COR-L47 (cell line): ENCODE measurements at regions not wholly inside any gene's neighbourhood (a gene's known extent, or its start where the extent isn't known, plus 50 kb on each side); places are given as distances from the start of the nearest gene placed in this dataset.

Experiments used
- DNase-seq: peaks from one replicate; lab custom pipeline; 2025; lab: John Stamatoyannopoulos, UW

GRCh38 chr2:158006961-158007719 is 94.5 kb upstream of the UPP2 start:
- no peak for DNase-seq

- no peak for DNase-seq
Observed at GRCh38 chr2:158004126-158004764, 97.4 kb upstream of the UPP2 start.

GRCh38 chr2:158002079-158002478 is 99.6 kb upstream of the UPP2 start:
- DNase-seq = no peak

GRCh38 chr2:157996799-157997198 is 104.9 kb upstream of the UPP2 start:
- DNase-seq = no peak

GRCh38 chr2:157995117-157995516 is 106.6 kb upstream of the UPP2 start:
- no peak for DNase-seq

- no peak for DNase-seq
Observed at GRCh38 chr2:157991932-157992331, 109.7 kb upstream of the UPP2 start.

- peak; percentile 38 for DNase-seq
Observed at GRCh38 chr2:157990173-157990572, 111.5 kb upstream of the UPP2 start.

GRCh38 chr2:157989227-157989626 is 112.4 kb upstream of the UPP2 start:
- no peak for DNase-seq

- no peak for DNase-seq
Observed at GRCh38 chr2:157986761-157987160, 110.6 kb upstream of the ACVR1 start.

GRCh38 chr2:157984866-157985265 is 108.7 kb upstream of the ACVR1 start:
- no peak for DNase-seq

- no peak for DNase-seq
Observed at GRCh38 chr2:157980020-157980419, 103.9 kb upstream of the ACVR1 start.

- peak; percentile 94 for DNase-seq
Observed at GRCh38 chr2:157971702-157972101, 95.6 kb upstream of the ACVR1 start.

- no peak for DNase-seq
Observed at GRCh38 chr2:157967856-157968255, 91.7 kb upstream of the ACVR1 start.

- no peak for DNase-seq
Observed at GRCh38 chr2:157959249-157959648, 83.1 kb upstream of the ACVR1 start.

GRCh38 chr2:157957596-157957995 is 81.5 kb upstream of the ACVR1 start:
- no peak for DNase-seq

- DNase-seq = no peak
Observed at GRCh38 chr2:157952558-157952957, 76.4 kb upstream of the ACVR1 start.

GRCh38 chr2:157948856-157949255 is 72.7 kb upstream of the ACVR1 start:
- DNase-seq = no peak

GRCh38 chr2:157946919-157947557 is 70.9 kb upstream of the ACVR1 start:
- DNase-seq = peak; percentile 13

GRCh38 chr2:157940024-157940423 is 63.9 kb upstream of the ACVR1 start:
- no peak for DNase-seq

- no peak for DNase-seq
Observed at GRCh38 chr2:157938556-157938955, 62.4 kb upstream of the ACVR1 start.

- DNase-seq = no peak
Observed at GRCh38 chr2:157936406-157936805, 60.3 kb upstream of the ACVR1 start.

- no peak for DNase-seq
Observed at GRCh38 chr2:157935378-157935906, 59.3 kb upstream of the ACVR1 start.
